GM13976 (cell line): ENCODE measurements at regions not wholly inside any gene's neighbourhood (a gene's known extent, or its start where the extent isn't known, plus 50 kb on each side); places are given as distances from the start of the nearest gene placed in this dataset.

Source experiments
- DNase-seq: peaks from one replicate; pipeline ENCODE4 v3.0.0; 2012; ENCODE audit warnings: low spot score
- CTCF ChIP-seq: IDR thresholded peaks from 2 replicates; pipeline ENCODE4 v1.5.1; 2012; ENCODE audit warnings: borderline replicate concordance, mild to moderate bottlenecking; ENCODE audit not compliant: insufficient read depth; ENCODE audit errors: extremely low read depth, missing control alignments, control extremely low read depth
- in situ Hi-C: fragments of 300-500 bp; cut with MboI; formaldehyde crosslinking; loops from one replicate; pipeline ENCODE4 v1.12.0; 2022; ENCODE audit warnings: low sequenced_read_pairs, mixed read lengths, inconsistent platforms; ENCODE audit not compliant: unreplicated experiment

- no peak for TF ChIP-seq CTCF
- DNase-seq: no peak
- in situ Hi-C loops: no loop called here
These were observed 60.8 kb upstream of the CTSC start for GRCh38 chr11:88398372-88398771.

GRCh38 chr11:88390254-88390653 lies 52.7 kb upstream of the CTSC start:
- DNase-seq: no peak
- in situ Hi-C loops: no loop called here

GRCh38 chr11:88387957-88388356 lies 50.4 kb upstream of the CTSC start:
- in situ Hi-C loops: no loop called here
- DNase-seq: no peak
- TF ChIP-seq CTCF: no peak

More at GRCh38 chr11:88390254-88390653, 52.7 kb upstream of the CTSC start:
- no peak for TF ChIP-seq CTCF
